GM12892 (cell line): ENCODE measurements at regions not wholly inside any gene's neighbourhood (a gene's known extent, or its start where the extent isn't known, plus 50 kb on each side); places are given as distances from the start of the nearest gene placed in this dataset.

Experiments
- POLR2A ChIP-seq: IDR thresholded peaks from 2 replicates; pipeline ENCODE4 v1.6.1; 2011; ENCODE audit warnings: low read depth, low read length, control low read depth
- TAF1 ChIP-seq: IDR thresholded peaks from 2 replicates; pipeline ENCODE4 v1.6.1; 2011; ENCODE audit warnings: low read depth, mild to moderate bottlenecking, control low read depth, low read length, borderline replicate concordance

DNA sequence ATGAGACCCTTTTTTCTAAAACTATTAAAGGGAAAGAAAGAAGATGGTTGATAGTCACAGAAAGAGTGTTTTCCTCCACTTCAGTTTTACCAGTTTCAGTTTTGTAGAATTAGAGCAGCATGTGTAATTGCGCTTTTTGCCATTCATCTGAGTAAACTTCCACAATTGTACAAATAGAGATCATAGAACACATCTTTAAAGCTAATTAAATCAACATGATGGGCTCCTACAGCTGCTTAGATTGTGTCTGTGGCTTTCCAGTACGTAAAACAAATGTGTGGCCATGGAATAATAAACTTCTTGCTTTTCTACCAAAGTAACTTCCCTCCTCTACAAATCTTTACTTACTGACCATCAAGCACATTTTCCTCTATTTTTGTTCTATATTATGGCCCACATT is 84.2 kb upstream of the LRIG3 start:
- no peak for TF ChIP-seq POLR2A
- TF ChIP-seq TAF1 = no peak
